Erythroblast (primary cell): ENCODE measurements at regions not wholly inside any gene's neighbourhood (a gene's known extent, or its start where the extent isn't known, plus 50 kb on each side); places are given as distances from the start of the nearest gene placed in this dataset.

Experiments used
- GATA1 ChIP-seq: IDR thresholded peaks from 2 replicates; pipeline ENCODE4 v1.6.1; 2011; ENCODE audit warnings: low read depth, mild to moderate bottlenecking, control low read depth, low read length, moderate library complexity
- POLR2A ChIP-seq: IDR thresholded peaks from 2 replicates; pipeline ENCODE4 v1.6.1; 2011; ENCODE audit warnings: mild to moderate bottlenecking, low read length

DNA sequence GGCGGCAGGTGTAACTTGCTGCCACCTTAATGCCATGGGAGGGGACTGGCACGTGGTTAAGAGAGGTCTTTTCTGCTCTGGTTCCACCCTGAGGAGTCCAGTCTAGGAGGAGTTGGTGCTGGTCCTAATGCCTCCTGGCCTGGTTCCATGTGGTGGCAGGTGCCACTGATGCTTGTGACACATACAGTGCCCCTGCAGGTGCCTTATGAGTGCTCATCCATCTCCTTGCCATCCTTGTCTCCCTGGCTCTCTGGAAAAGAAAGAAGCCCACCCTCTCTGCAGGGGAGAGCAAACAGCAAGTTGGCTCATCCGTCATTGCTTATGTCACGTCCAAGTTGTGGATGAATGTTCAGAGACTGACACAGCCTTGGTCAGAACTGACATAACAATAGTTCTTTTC, 175.8 kb upstream of the DPH6 start:
- TF ChIP-seq POLR2A (no peak), GATA1 (no peak)
